ENCODE measurements at regions not wholly inside any gene's neighbourhood (a gene's known extent, or its start where the extent isn't known, plus 50 kb on each side); places are given as distances from the start of the nearest gene placed in this dataset.

- H3K27ac ChIP-seq = no peak overlapping the region
- intact Hi-C loops (cut with DNase I) = no loop called here
- no peak for TF ChIP-seq POLR2A (IDR thresholded peaks at IDR 0.05)
- no peak for TF ChIP-seq CTCF (IDR thresholded peaks at IDR 0.05)
- H3K4me1 ChIP-seq = peaks cover 0 to 17% (median 0%) of the 10 kb centered on the region in 12 donors
- peaks cover 0 to 8% (median 0%) of the 10 kb centered on the region in 9 donors for H3K27me3 ChIP-seq
- WGBS, 4 donors = 41 to 75% (median 65%) methylated on average over 2 to 4 of the region's 4 CpGs
- DNase-seq (no peak), ATAC-seq (no peak)
- no peaks in the 10 kb centered on the region for H3K36me3 ChIP-seq
- H3K4me3 ChIP-seq = no peak overlapping the region
- H3K9me3 ChIP-seq = peaks cover 0 to 4% (median under 1%) of the 10 kb centered on the region in 12 donors
These were observed 332.6 kb upstream of the SALL3 start for GRCh38 chr18:78647018-78647417.

GRCh38 chr18:78649421-78649820, 330.2 kb upstream of the SALL3 start:
- H3K4me3 ChIP-seq = no peak overlapping the region
- WGBS, 4 donors = 67 to 85% (median 74%) methylated on average over 9 to 10 of the region's 10 CpGs
- peaks cover 0 to 11% (median 4%) of the 10 kb centered on the region in 12 donors for H3K9me3 ChIP-seq
- TF ChIP-seq CTCF (IDR thresholded peaks at IDR 0.05) (no peak), POLR2A (IDR thresholded peaks at IDR 0.05) (no peak)
- no peak overlapping the region for H3K27ac ChIP-seq
- H3K4me1 ChIP-seq = no peaks in the 10 kb centered on the region
- no peaks in the 10 kb centered on the region for H3K36me3 ChIP-seq
- no peak for DNase-seq
- no peak for ATAC-seq
- intact Hi-C loops (cut with DNase I) = no loop called here
- H3K27me3 ChIP-seq = no peaks in the 10 kb centered on the region

DNA sequence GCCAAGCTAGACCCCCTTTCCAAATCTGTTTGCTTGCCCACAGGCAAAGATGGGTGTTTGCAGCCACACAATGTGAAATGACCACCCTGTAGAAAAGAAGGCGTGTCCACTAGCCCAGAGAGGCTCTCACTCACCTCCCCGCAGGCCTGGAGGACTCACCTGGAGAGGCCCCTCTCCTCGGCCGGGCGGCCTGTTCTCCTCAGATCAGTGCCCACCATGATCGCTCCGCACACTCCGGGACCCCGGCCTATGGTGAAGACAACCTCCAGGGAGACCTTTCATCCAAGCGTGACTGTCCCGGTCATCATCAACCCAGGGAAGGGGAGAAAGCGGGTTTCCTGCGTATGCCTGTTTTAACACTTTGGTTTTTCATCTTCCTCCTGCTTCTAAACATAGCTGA, 328.7 kb upstream of the SALL3 start:
- 88 to 94% (median 92%) methylated on average over 13 of the region's 13 CpGs for WGBS, 4 donors
- Histone ChIP-seq H3K27me3 (no peaks in the 10 kb centered on the region), H3K9me3 (peaks cover 0 to 11% (median 4%) of the 10 kb centered on the region in 12 donors), H3K4me1 (no peaks in the 10 kb centered on the region), H3K27ac (no peak overlapping the region), H3K36me3 (no peaks in the 10 kb centered on the region), H3K4me3 (no peak overlapping the region)
- ATAC-seq (no peak), DNase-seq (no peak)
- intact Hi-C loops (cut with DNase I) = no loop called here
- TF ChIP-seq CTCF (IDR thresholded peaks at IDR 0.05) = no peak
- no peak for TF ChIP-seq POLR2A (IDR thresholded peaks at IDR 0.05)

- H3K9me3 ChIP-seq = peaks cover 0 to 11% (median 4%) of the 10 kb centered on the region in 12 donors
- H3K27me3 ChIP-seq = no peaks in the 10 kb centered on the region
- intact Hi-C loops (cut with DNase I) = no loop called here
- WGBS, 4 donors = 88 to 96% (median 90%) methylated on average over 10 to 11 of the region's 11 CpGs
- DNase-seq (no peak), ATAC-seq (no peak)
- H3K27ac ChIP-seq = no peak overlapping the region
- H3K36me3 ChIP-seq = no peaks in the 10 kb centered on the region
- no peak for TF ChIP-seq POLR2A (IDR thresholded peaks at IDR 0.05)
- no peak for TF ChIP-seq CTCF (IDR thresholded peaks at IDR 0.05)
- H3K4me3 ChIP-seq = no peak overlapping the region
- no peaks in the 10 kb centered on the region for H3K4me1 ChIP-seq
These were observed 327.5 kb upstream of the SALL3 start for GRCh38 chr18:78652001-78652545.

All from heart left ventricle (tissue), 16 donors.